Left ventricle myocardium inferior (tissue), 1 donor: ENCODE measurements at regions not wholly inside any gene's neighbourhood (a gene's known extent, or its start where the extent isn't known, plus 50 kb on each side); places are given as distances from the start of the nearest gene placed in this dataset.

Experiments
- DNase-seq: peaks from one replicate; pipeline ENCODE4 v3.0.0-alpha.2; 2020
- H3K27ac ChIP-seq: fragments of 200-600 bp; replicated peaks from 2 replicates; pipeline ENCODE4 v1.8.0; 2021
- H3K27me3 ChIP-seq: fragments of 200-600 bp; 2 replicates; pipeline ENCODE4 v1.8.0; 2021; ENCODE audit warnings: low read depth
- H3K36me3 ChIP-seq: fragments of 200-600 bp; 2 replicates; pipeline ENCODE4 v1.8.0; 2021
- H3K4me1 ChIP-seq: fragments of 200-600 bp; 2 replicates; pipeline ENCODE4 v1.8.0; 2021
- H3K4me3 ChIP-seq: fragments of 200-600 bp; 2 replicates; pipeline ENCODE4 v1.8.0; 2021; ENCODE audit warnings: mild to moderate bottlenecking, moderate library complexity
- H3K9me3 ChIP-seq: fragments of 200-600 bp; replicated peaks from 2 replicates; pipeline ENCODE4 v1.8.0; 2021
- intact Hi-C: fragments of 100-400 bp; cut with micrococcal nuclease; formaldehyde crosslinking; loops from one replicate; pipeline ENCODE4 v1.11.0; 2022
- TF ChIP-seq, protein P1 (sequence below): fragments of 200-600 bp; IDR thresholded peaks from 2 replicates; pipeline ENCODE4 v1.8.0; 2021; ENCODE audit warnings: antibody characterized with exemption, mild to moderate bottlenecking, borderline replicate concordance
- donor health status: DM: no; HTN: yes; CAD: no; lungs with severe emphysema.

DNA sequence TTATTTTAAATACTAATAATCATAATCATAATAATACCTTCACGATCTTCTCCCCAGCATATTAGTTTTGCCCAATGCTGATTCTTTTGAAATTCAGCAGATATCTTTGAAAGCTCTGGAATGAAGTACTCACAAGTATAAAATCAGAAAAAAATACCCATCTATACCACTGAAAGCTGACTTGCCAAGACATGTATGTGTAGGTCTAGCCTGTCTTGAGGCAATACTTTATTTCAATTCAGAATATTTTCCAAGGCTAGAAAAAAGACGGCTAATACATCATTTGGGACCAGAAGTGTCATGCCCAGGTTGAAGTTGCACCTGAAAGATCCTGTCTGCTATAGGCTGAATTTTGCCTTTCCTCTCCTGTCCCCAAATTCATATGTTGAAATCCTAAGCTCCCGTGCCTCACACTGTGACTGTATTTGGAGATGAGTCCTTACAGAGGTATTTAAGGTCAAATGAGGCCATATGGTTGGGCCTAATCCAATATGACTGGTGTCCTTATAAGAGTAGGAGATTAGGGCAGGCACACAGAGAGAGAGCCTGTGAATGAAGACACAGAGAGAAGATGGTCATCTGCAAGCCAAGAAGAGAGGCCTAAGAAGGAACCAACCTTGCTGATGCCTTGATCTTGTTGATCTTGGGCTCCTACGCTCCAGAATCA is 255.9 kb upstream of the CMC1 start:
- intact Hi-C loops = no loop called here
- no peaks in the 10 kb centered on the region for H3K9me3 ChIP-seq
- DNase-seq = no peak
- no peak overlapping the region for H3K4me3 ChIP-seq
- H3K27me3 ChIP-seq = no peaks in the 10 kb centered on the region
- no peak overlapping the region for H3K27ac ChIP-seq
- H3K4me1 ChIP-seq = no peaks in the 10 kb centered on the region
- H3K36me3 ChIP-seq = no peaks in the 10 kb centered on the region
- TF ChIP-seq, protein P1, sequence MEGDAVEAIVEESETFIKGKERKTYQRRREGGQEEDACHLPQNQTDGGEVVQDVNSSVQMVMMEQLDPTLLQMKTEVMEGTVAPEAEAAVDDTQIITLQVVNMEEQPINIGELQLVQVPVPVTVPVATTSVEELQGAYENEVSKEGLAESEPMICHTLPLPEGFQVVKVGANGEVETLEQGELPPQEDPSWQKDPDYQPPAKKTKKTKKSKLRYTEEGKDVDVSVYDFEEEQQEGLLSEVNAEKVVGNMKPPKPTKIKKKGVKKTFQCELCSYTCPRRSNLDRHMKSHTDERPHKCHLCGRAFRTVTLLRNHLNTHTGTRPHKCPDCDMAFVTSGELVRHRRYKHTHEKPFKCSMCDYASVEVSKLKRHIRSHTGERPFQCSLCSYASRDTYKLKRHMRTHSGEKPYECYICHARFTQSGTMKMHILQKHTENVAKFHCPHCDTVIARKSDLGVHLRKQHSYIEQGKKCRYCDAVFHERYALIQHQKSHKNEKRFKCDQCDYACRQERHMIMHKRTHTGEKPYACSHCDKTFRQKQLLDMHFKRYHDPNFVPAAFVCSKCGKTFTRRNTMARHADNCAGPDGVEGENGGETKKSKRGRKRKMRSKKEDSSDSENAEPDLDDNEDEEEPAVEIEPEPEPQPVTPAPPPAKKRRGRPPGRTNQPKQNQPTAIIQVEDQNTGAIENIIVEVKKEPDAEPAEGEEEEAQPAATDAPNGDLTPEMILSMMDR = no peak

- Histone ChIP-seq H3K4me1 (no peaks in the 10 kb centered on the region), H3K4me3 (no peak overlapping the region), H3K36me3 (no peaks in the 10 kb centered on the region), H3K27ac (no peak overlapping the region), H3K27me3 (no peaks in the 10 kb centered on the region), H3K9me3 (no peaks in the 10 kb centered on the region)
- TF ChIP-seq, protein P1 = no peak
- DNase-seq = no peak
- intact Hi-C loops = no loop called here
These were observed 255.1 kb upstream of the CMC1 start for GRCh38 chr3:27986234-27986879.

DNA sequence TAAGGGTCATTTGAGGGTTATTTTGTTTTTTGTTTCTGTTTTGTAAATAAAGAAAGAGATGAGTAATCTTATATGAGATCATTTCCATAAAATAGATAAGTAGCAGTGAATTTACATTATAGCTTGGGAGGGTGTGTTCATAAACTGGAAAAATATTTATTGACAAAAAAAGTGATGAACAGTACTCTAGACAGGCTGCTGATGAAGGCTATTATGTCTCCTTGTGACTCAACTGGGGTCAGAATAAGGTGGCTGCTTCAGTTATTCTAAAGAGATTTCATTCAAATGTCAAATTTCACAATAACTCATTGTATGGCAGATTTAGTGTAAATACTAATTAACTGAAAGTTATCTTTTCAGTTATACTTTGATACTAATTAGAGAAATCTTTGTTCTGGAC is 251.1 kb upstream of the CMC1 start:
- Histone ChIP-seq H3K4me1 (no peaks in the 10 kb centered on the region), H3K4me3 (no peak overlapping the region), H3K27me3 (no peaks in the 10 kb centered on the region), H3K9me3 (no peaks in the 10 kb centered on the region), H3K36me3 (no peaks in the 10 kb centered on the region), H3K27ac (no peak overlapping the region)
- no peak for DNase-seq
- TF ChIP-seq, protein P1 = no peak
- intact Hi-C loops = no loop called here

- no peaks in the 10 kb centered on the region for H3K9me3 ChIP-seq
- DNase-seq = no peak
- intact Hi-C loops = no loop called here
- H3K27ac ChIP-seq = no peak overlapping the region
- no peaks in the 10 kb centered on the region for H3K4me1 ChIP-seq
- H3K27me3 ChIP-seq = no peaks in the 10 kb centered on the region
- H3K36me3 ChIP-seq = no peaks in the 10 kb centered on the region
- TF ChIP-seq, protein P1 = no peak
- no peak overlapping the region for H3K4me3 ChIP-seq
These were observed 250.6 kb upstream of the CMC1 start for GRCh38 chr3:27990837-27991236.

GRCh38 chr3:27993051-27993450 is 248.4 kb upstream of the CMC1 start:
- Histone ChIP-seq H3K4me3 (no peak overlapping the region), H3K4me1 (no peaks in the 10 kb centered on the region), H3K27me3 (no peaks in the 10 kb centered on the region), H3K9me3 (peaks cover 5% of the 10 kb centered on the region), H3K36me3 (no peaks in the 10 kb centered on the region), H3K27ac (no peak overlapping the region)
- intact Hi-C loops = no loop called here
- DNase-seq = no peak
- TF ChIP-seq, protein P1 = no peak
